ENCODE measurements at regions not wholly inside any gene's neighbourhood (a gene's known extent, or its start where the extent isn't known, plus 50 kb on each side); places are given as distances from the start of the nearest gene placed in this dataset.

- TF ChIP-seq SIN3A (IDR thresholded peaks at IDR 0.05; ENCODE audit: borderline replicate concordance, insufficient read depth, low read length) (no peak), POLR2AphosphoS5 (IDR thresholded peaks at IDR 0.05; ENCODE audit: low read depth, low read length) (no peak), FOXP2 (optimal IDR thresholded peaks at IDR 0.05; ENCODE audit: borderline replicate concordance, extremely low read depth, extremely low read length, insufficient read depth) (no peak), TAF1 (IDR thresholded peaks at IDR 0.05; ENCODE audit: borderline replicate concordance, insufficient read depth, low read length) (no peak), REST (IDR thresholded peaks at IDR 0.05; ENCODE audit: insufficient read depth in 1 of 2, low read depth in 2 of 2, low read length in 2 of 2) (no peak)
Measured at GRCh38 chr2:122748552-122749011, 993.1 kb downstream of the TSN start.

GRCh38 chr2:122749405-122749804, 994.0 kb downstream of the TSN start:
- TF ChIP-seq POLR2AphosphoS5 (IDR thresholded peaks at IDR 0.05; ENCODE audit: low read depth, low read length) = no peak
- TF ChIP-seq FOXP2 (optimal IDR thresholded peaks at IDR 0.05; ENCODE audit: borderline replicate concordance, extremely low read depth, extremely low read length, insufficient read depth) = no peak
- no peak for TF ChIP-seq TAF1 (IDR thresholded peaks at IDR 0.05; ENCODE audit: borderline replicate concordance, insufficient read depth, low read length)
- TF ChIP-seq SIN3A (IDR thresholded peaks at IDR 0.05; ENCODE audit: borderline replicate concordance, insufficient read depth, low read length) = no peak
- no peak for TF ChIP-seq REST (IDR thresholded peaks at IDR 0.05; ENCODE audit: insufficient read depth in 1 of 2, low read depth in 2 of 2, low read length in 2 of 2)

GRCh38 chr2:122750095-122750494, 994.6 kb downstream of the TSN start:
- TF ChIP-seq FOXP2 (optimal IDR thresholded peaks at IDR 0.05; ENCODE audit: borderline replicate concordance, extremely low read depth, extremely low read length, insufficient read depth) (no peak), REST (IDR thresholded peaks at IDR 0.05; ENCODE audit: insufficient read depth in 1 of 2, low read depth in 2 of 2, low read length in 2 of 2) (no peak), SIN3A (IDR thresholded peaks at IDR 0.05; ENCODE audit: borderline replicate concordance, insufficient read depth, low read length) (no peak), TAF1 (IDR thresholded peaks at IDR 0.05; ENCODE audit: borderline replicate concordance, insufficient read depth, low read length) (no peak), POLR2AphosphoS5 (IDR thresholded peaks at IDR 0.05; ENCODE audit: low read depth, low read length) (no peak)

- TF ChIP-seq TAF1 (IDR thresholded peaks at IDR 0.05; ENCODE audit: borderline replicate concordance, insufficient read depth, low read length) (no peak), SIN3A (IDR thresholded peaks at IDR 0.05; ENCODE audit: borderline replicate concordance, insufficient read depth, low read length) (no peak), FOXP2 (optimal IDR thresholded peaks at IDR 0.05; ENCODE audit: borderline replicate concordance, extremely low read depth, extremely low read length, insufficient read depth) (no peak), POLR2AphosphoS5 (IDR thresholded peaks at IDR 0.05; ENCODE audit: low read depth, low read length) (no peak)
Measured at GRCh38 chr2:122750808-122751207, 995.4 kb downstream of the TSN start.

GRCh38 chr2:122753336-122753735, 997.9 kb downstream of the TSN start:
- no peak for TF ChIP-seq REST (IDR thresholded peaks at IDR 0.05; ENCODE audit: insufficient read depth in 1 of 2, low read depth in 2 of 2, low read length in 2 of 2)
- no peak for TF ChIP-seq FOXP2 (optimal IDR thresholded peaks at IDR 0.05; ENCODE audit: borderline replicate concordance, extremely low read depth, extremely low read length, insufficient read depth)
- no peak for TF ChIP-seq POLR2AphosphoS5 (IDR thresholded peaks at IDR 0.05; ENCODE audit: low read depth, low read length)
- TF ChIP-seq TAF1 (IDR thresholded peaks at IDR 0.05; ENCODE audit: borderline replicate concordance, insufficient read depth, low read length) = no peak
- no peak for TF ChIP-seq SIN3A (IDR thresholded peaks at IDR 0.05; ENCODE audit: borderline replicate concordance, insufficient read depth, low read length)

Data from PFSK-1 (cell line).